Mesenchymal stem cell (in vitro differentiated cells and primary cell): ENCODE measurements at regions not wholly inside any gene's neighbourhood (a gene's known extent, or its start where the extent isn't known, plus 50 kb on each side); places are given as distances from the start of the nearest gene placed in this dataset.

Experiments used
- DNase-seq: peaks from one replicate; pipeline ENCODE4 v3.0.0-alpha.2; 2013
- H2AFZ ChIP-seq: one replicate; pipeline ENCODE4 v1.6.1; 2013; ENCODE audit warnings: low read depth, mild to moderate bottlenecking, control low read depth, inconsistent platforms, low read length, moderate library complexity
- H2AK5ac ChIP-seq: 2 replicates; pipeline ENCODE4 v1.6.1; 2013; ENCODE audit warnings: low read length, moderate library complexity, mild to moderate bottlenecking, inconsistent platforms; ENCODE audit not compliant: severe bottlenecking
- H2BK120ac ChIP-seq: one replicate; pipeline ENCODE4 v1.6.1; 2013; ENCODE audit warnings: low read depth, mild to moderate bottlenecking, inconsistent platforms, low read length, moderate library complexity
- H2BK12ac ChIP-seq, 2 experiments: one replicate each; pipeline ENCODE4 v1.6.1; 2013; ENCODE audit warnings: inconsistent platforms in 2 of 2, low read length in 2 of 2, mild to moderate bottlenecking in 2 of 2, moderate library complexity in 2 of 2, control low read depth in 1 of 2
- H2BK15ac ChIP-seq: one replicate; pipeline ENCODE4 v1.6.1; 2013; ENCODE audit warnings: mild to moderate bottlenecking, low read depth, inconsistent platforms; ENCODE audit not compliant: poor library complexity, severe bottlenecking
- H2BK5ac ChIP-seq: 2 replicates; pipeline ENCODE4 v1.6.1; 2013; ENCODE audit warnings: low read depth, mild to moderate bottlenecking, low read length, control low read depth, inconsistent platforms; ENCODE audit not compliant: poor library complexity, severe bottlenecking
- H3K14ac ChIP-seq, 2 experiments: one replicate each; pipeline ENCODE4 v1.6.1; 2013; ENCODE audit warnings: inconsistent platforms in 2 of 2, low read length in 2 of 2, control low read depth in 1 of 2, mild to moderate bottlenecking in 1 of 2, moderate library complexity in 1 of 2
- H3K18ac ChIP-seq, 2 experiments: one replicate each; pipeline ENCODE4 v1.6.1; 2013; ENCODE audit warnings: inconsistent platforms in 2 of 2, low read length in 2 of 2, control low read depth in 1 of 2, low read depth in 1 of 2, mild to moderate bottlenecking in 1 of 2
- H3K23ac ChIP-seq, 2 experiments: one replicate each; pipeline ENCODE4 v1.6.1; 2013; ENCODE audit warnings: inconsistent platforms in 2 of 2, low read length in 2 of 2, mild to moderate bottlenecking in 2 of 2, moderate library complexity in 2 of 2, control low read depth in 1 of 2
- H3K27ac ChIP-seq: 2 replicates; pipeline ENCODE4 v1.5.1; 2013; ENCODE audit warnings: mild to moderate bottlenecking, moderate library complexity, low read length, control low read depth, inconsistent platforms; ENCODE audit not compliant: poor library complexity, severe bottlenecking
- H3K27me3 ChIP-seq, 2 experiments: 2 replicates each; pipeline versions ENCODE4 v1.6.1 to v1.7.0; 2013; ENCODE audit warnings: low read length in 2 of 2, mild to moderate bottlenecking in 2 of 2, moderate library complexity in 2 of 2, control low read depth in 1 of 2, inconsistent platforms in 1 of 2; ENCODE audit not compliant: control insufficient read depth in 1 of 2, insufficient read depth in 1 of 2
- H3K36me3 ChIP-seq, 2 experiments: 2 replicates each; pipeline versions ENCODE4 v1.6.1 to v1.7.0; 2013; ENCODE audit warnings: low read length in 2 of 2, control low read depth in 1 of 2, inconsistent platforms in 1 of 2, low read depth in 1 of 2, mild to moderate bottlenecking in 1 of 2; ENCODE audit not compliant: insufficient read depth in 2 of 2, control insufficient read depth in 1 of 2
- H3K4ac ChIP-seq, 2 experiments: one replicate each; pipeline ENCODE4 v1.6.1; 2013; ENCODE audit warnings: inconsistent platforms in 2 of 2, low read length in 2 of 2, mild to moderate bottlenecking in 2 of 2, moderate library complexity in 2 of 2, control low read depth in 1 of 2, low read depth in 1 of 2
- H3K4me1 ChIP-seq: 2 replicates; pipeline ENCODE4 v1.6.1; 2013; ENCODE audit warnings: low read depth, low read length, control low read depth; ENCODE audit not compliant: control insufficient read depth, insufficient read depth
- H3K4me2 ChIP-seq: 2 replicates; pipeline ENCODE4 v1.6.1; 2013; ENCODE audit warnings: low read length, mild to moderate bottlenecking, inconsistent platforms; ENCODE audit not compliant: poor library complexity, severe bottlenecking
- H3K4me3 ChIP-seq, 2 experiments: 2 replicates each; pipeline versions ENCODE4 v1.5.1 to v1.7.0; 2013; ENCODE audit warnings: low read length in 2 of 2, mild to moderate bottlenecking in 2 of 2, control low read depth in 1 of 2, low read depth in 1 of 2; ENCODE audit not compliant: insufficient read depth in 1 of 2
- H3K79me1 ChIP-seq: replicated peaks from 2 replicates; pipeline ENCODE4 v1.6.1; 2013; ENCODE audit warnings: mild to moderate bottlenecking, control low read depth, low read length, inconsistent platforms; ENCODE audit not compliant: poor library complexity, severe bottlenecking
- H3K9ac ChIP-seq: 2 replicates; pipeline ENCODE4 v1.7.0; 2013; ENCODE audit warnings: mild to moderate bottlenecking, low read length, moderate library complexity
- H3K9me3 ChIP-seq: 2 replicates; pipeline ENCODE4 v1.7.0; 2013; ENCODE audit warnings: mild to moderate bottlenecking, low read length; ENCODE audit not compliant: control insufficient read depth
- H4K8ac ChIP-seq: one replicate; pipeline ENCODE4 v1.6.1; 2013; ENCODE audit warnings: inconsistent platforms, mild to moderate bottlenecking, low read length, moderate library complexity
- H4K91ac ChIP-seq: one replicate; pipeline ENCODE4 v1.6.1; 2013; ENCODE audit warnings: mild to moderate bottlenecking, low read length, inconsistent platforms
- WGBS: methylation state at CpG from one replicate; pipeline ENCODE4 v1.1.7; 2013; ENCODE audit warnings: mixed read lengths; 5-methylcytosine and 5-hydroxymethylcytosine counted together

DNA sequence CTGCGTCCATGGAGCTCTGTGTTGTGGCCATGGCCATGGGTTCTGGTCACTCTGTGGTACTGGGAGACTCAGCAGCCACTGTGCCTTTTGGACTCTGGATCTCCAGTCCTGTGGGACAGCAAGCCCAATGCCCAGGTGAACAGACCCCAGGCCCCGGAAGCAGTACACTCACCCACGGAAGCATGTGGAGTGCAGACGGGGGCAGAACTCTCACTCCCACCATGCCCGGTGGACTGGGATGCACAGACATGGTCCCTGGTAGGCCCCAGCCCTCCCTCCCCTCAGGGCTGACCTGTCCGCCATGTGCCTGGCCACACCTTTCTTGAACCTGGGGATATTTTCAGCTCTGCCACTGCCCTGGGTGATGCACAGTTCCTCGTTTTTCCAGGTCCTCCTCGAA lies 163.3 kb downstream of the URI1 start:
- H4K91ac ChIP-seq = no peak overlapping the region
- no peak overlapping the region for H3K9ac ChIP-seq
- H3K4ac ChIP-seq = no peak overlapping the region
- H2BK15ac ChIP-seq = no peak overlapping the region
- no peak overlapping the region for H3K14ac ChIP-seq
- peaks cover 0 to 4% of the 10 kb centered on the region in 2 experiments for H3K27me3 ChIP-seq
- DNase-seq = no peak
- no peak overlapping the region for H3K18ac ChIP-seq
- H2BK5ac ChIP-seq = no peak overlapping the region
- no peak overlapping the region for H2AFZ ChIP-seq
- no peak overlapping the region for H3K23ac ChIP-seq
- no peak overlapping the region for H4K8ac ChIP-seq
- 80% methylated on average over 8 of the region's 8 CpGs for WGBS
- no peaks in the 10 kb centered on the region for H3K9me3 ChIP-seq
- H3K4me2 ChIP-seq = no peak overlapping the region
- no peaks in the 10 kb centered on the region for H3K4me1 ChIP-seq
- no peak overlapping the region for H3K4me3 ChIP-seq
- no peaks in the 10 kb centered on the region for H3K36me3 ChIP-seq
- H2BK12ac ChIP-seq = no peak overlapping the region
- no peak overlapping the region for H2BK120ac ChIP-seq
- no peak overlapping the region for H3K27ac ChIP-seq
- no peak overlapping the region for H2AK5ac ChIP-seq
- H3K79me1 ChIP-seq = no peaks in the 10 kb centered on the region

- Histone ChIP-seq H3K4me3 (no peak overlapping the region), H3K36me3 (no peaks in the 10 kb centered on the region)
Observed at GRCh38 chr19:30105727-30106126, 163.7 kb downstream of the URI1 start.

GRCh38 chr19:30106417-30107095 lies 164.5 kb downstream of the URI1 start:
- no peaks in the 10 kb centered on the region for H3K4me1 ChIP-seq
- H2AK5ac ChIP-seq = no peak overlapping the region
- H3K4me3 ChIP-seq = no peak overlapping the region
- H3K36me3 ChIP-seq = no peaks in the 10 kb centered on the region
- no peak overlapping the region for H4K91ac ChIP-seq
- H2BK12ac ChIP-seq = no peak overlapping the region
- H3K79me1 ChIP-seq = no peaks in the 10 kb centered on the region
- H3K9ac ChIP-seq = no peak overlapping the region
- H2BK5ac ChIP-seq = no peak overlapping the region
- 78% methylated on average over 11 of the region's 11 CpGs for WGBS
- no peak overlapping the region for H3K18ac ChIP-seq
- no peak overlapping the region for H3K4ac ChIP-seq
- H2BK120ac ChIP-seq = no peak overlapping the region
- H3K27me3 ChIP-seq = peaks cover 0 to 5% of the 10 kb centered on the region in 2 experiments
- H3K9me3 ChIP-seq = no peaks in the 10 kb centered on the region
- no peak overlapping the region for H2BK15ac ChIP-seq
- H3K27ac ChIP-seq = no peak overlapping the region
- H3K4me2 ChIP-seq = no peak overlapping the region
- no peak overlapping the region for H4K8ac ChIP-seq
- no peak overlapping the region for H3K23ac ChIP-seq
- H3K14ac ChIP-seq = no peak overlapping the region
- no peak overlapping the region for H2AFZ ChIP-seq
- DNase-seq = no peak

More at GRCh38 chr19:30105727-30106126, 163.7 kb downstream of the URI1 start:
- DNase-seq = no peak
- Histone ChIP-seq H3K23ac (no peak overlapping the region), H3K9ac (no peak overlapping the region), H3K9me3 (no peaks in the 10 kb centered on the region), H4K8ac (no peak overlapping the region), H3K27me3 (peaks cover 0 to 5% of the 10 kb centered on the region in 2 experiments), H4K91ac (no peak overlapping the region), H2BK5ac (no peak overlapping the region), H3K27ac (no peak overlapping the region), H3K4ac (no peak overlapping the region), H2AK5ac (no peak overlapping the region), H3K14ac (no peak overlapping the region), H2AFZ (no peak overlapping the region), H3K79me1 (no peaks in the 10 kb centered on the region), H2BK120ac (no peak overlapping the region), H3K4me2 (no peak overlapping the region), H2BK12ac (no peak overlapping the region), H3K18ac (no peak overlapping the region), H3K4me1 (no peaks in the 10 kb centered on the region), H2BK15ac (no peak overlapping the region)
- WGBS = 83% methylated on average over 6 of the region's 6 CpGs

DNA sequence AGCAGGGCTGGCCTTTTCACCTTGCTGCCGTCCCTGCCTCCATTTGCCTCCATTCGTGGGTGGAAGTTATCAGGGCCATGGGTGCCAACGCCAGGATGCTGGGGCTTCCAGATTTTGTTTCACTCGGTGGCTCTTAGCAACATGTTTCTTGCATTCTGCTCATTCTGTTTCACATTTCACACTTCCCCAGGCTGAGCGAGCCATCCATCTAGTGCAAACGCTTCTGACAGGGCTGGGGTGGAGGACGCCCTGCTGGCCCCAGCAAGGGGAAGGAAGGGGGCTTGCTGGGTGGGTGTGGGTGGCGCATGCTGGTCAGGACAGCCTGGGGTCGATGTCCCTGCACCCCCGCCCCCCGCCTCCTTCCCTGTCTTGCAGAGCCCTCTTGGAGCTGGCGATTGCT lies 165.2 kb downstream of the URI1 start:
- no peaks in the 10 kb centered on the region for H3K9me3 ChIP-seq

More for the DNA sequence above, 165.2 kb downstream of the URI1 start:
- Histone ChIP-seq H3K4me3 (no peak overlapping the region), H3K18ac (no peak overlapping the region), H3K36me3 (no peaks in the 10 kb centered on the region), H3K79me1 (no peaks in the 10 kb centered on the region), H3K4ac (no peak overlapping the region), H2BK120ac (no peak overlapping the region), H3K27me3 (peaks cover 0 to 5% of the 10 kb centered on the region in 2 experiments), H4K8ac (no peak overlapping the region), H3K27ac (no peak overlapping the region), H2BK12ac (no peak overlapping the region), H3K4me1 (no peaks in the 10 kb centered on the region), H3K14ac (no peak overlapping the region), H3K4me2 (no peak overlapping the region), H4K91ac (no peak overlapping the region), H3K9ac (no peak overlapping the region), H2AFZ (no peak overlapping the region), H2BK5ac (no peak overlapping the region), H2AK5ac (no peak overlapping the region), H3K23ac (no peak overlapping the region), H2BK15ac (no peak overlapping the region)
- DNase-seq = no peak
- 73% methylated on average over 9 of the region's 12 CpGs for WGBS
